ENCODE measurements at regions not wholly inside any gene's neighbourhood (a gene's known extent, or its start where the extent isn't known, plus 50 kb on each side); places are given as distances from the start of the nearest gene placed in this dataset.

DNA sequence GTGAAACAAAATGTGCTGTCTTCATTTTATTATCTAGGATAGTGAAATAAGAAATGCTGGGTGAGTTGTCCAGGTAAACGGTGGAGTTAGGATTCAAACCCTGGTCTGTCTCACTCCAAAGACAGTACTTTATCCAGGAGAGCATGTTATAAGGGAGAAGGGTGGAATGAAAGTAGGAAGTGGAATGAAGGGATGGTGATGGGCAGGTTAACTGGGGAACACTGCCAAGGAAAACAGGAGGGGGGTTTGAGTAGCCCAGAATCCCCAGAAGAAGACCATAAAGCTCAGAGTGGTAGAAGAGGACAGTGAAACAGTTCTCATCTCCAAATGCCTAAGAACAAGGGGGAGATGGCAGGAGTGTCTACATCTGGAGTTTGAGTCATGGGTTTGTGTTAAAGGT, 169.0 kb downstream of the BARX2 start:
- H2BK15ac ChIP-seq (ENCODE audit: low read depth, low read length), result no peak overlapping the region
- no peak overlapping the region for H4K8ac ChIP-seq (ENCODE audit: low read depth in 2 of 2, low read length in 2 of 2)
- CTCF ChIA-PET, result no interaction called here
- H3K14ac ChIP-seq (replicated peaks; ENCODE audit: low read depth, low read length), result no peak overlapping the region
- H3K4me2 ChIP-seq (ENCODE audit: low read depth, low read length), result no peak overlapping the region
- ATAC-seq (ENCODE audit: low read depth) (no peak), DNase-seq (no peak)
- no peak overlapping the region for H3K4ac ChIP-seq (ENCODE audit: low read depth, low read length)
- no peak overlapping the region for H2AK9ac ChIP-seq (replicated peaks; ENCODE audit: low read depth, low read length, poor library complexity)
- POLR2A ChIA-PET (ENCODE audit: unreplicated experiment), result no interaction called here
- no peak overlapping the region for H3K56ac ChIP-seq (ENCODE audit: extremely low read depth, insufficient read depth, low read length)
- no peak overlapping the region for H3K27ac ChIP-seq (ENCODE audit: insufficient read depth, low read length)
- no peak overlapping the region for H4K5ac ChIP-seq (ENCODE audit: low read depth, low read length)
- H3K36me3 ChIP-seq (ENCODE audit: control insufficient read depth, insufficient read depth, low read length), result no peaks in the 10 kb centered on the region
- H3K23ac ChIP-seq (ENCODE audit: low read depth, low read length), result no peak overlapping the region
- no peak overlapping the region for H2BK5ac ChIP-seq (ENCODE audit: low read depth, low read length, poor library complexity, severe bottlenecking)
- no peak overlapping the region for H2AFZ ChIP-seq (replicated peaks; ENCODE audit: low read length, poor library complexity)
- BruUV-seq (replicated peaks), result no TSS peak
- no peaks in the 10 kb centered on the region for H3K79me1 ChIP-seq (ENCODE audit: low read depth in 1 of 2, low read length in 2 of 2)
- H2BK20ac ChIP-seq (ENCODE audit: low read depth, low read length), result no peak overlapping the region
- H4K20me1 ChIP-seq (ENCODE audit: insufficient read depth, low read length), result no peaks in the 10 kb centered on the region
- H3K9ac ChIP-seq (ENCODE audit: low read depth, low read length), result no peak overlapping the region
- no peak overlapping the region for H3K18ac ChIP-seq (ENCODE audit: low read depth, low read length)
- H3K4me1 ChIP-seq (ENCODE audit: control insufficient read depth, insufficient read depth, low read length), result no peaks in the 10 kb centered on the region
- no peak overlapping the region for H2BK120ac ChIP-seq (ENCODE audit: low read depth, low read length)
- no peaks in the 10 kb centered on the region for H3K27me3 ChIP-seq (ENCODE audit: control insufficient read depth, insufficient read depth, low read length)
- H3K4me3 ChIP-seq (ENCODE audit: insufficient read depth, low read depth, low read length), result no peak overlapping the region
- no peak overlapping the region for H4K91ac ChIP-seq (ENCODE audit: insufficient read depth, low read depth, low read length)
- no peaks in the 10 kb centered on the region for H3K9me1 ChIP-seq (ENCODE audit: insufficient read depth, low read length)
- dilution Hi-C loops (cut with HindIII; ENCODE audit: low sequenced_read_pairs, unreplicated experiment) (no loop called here), intact Hi-C loops (cut with micrococcal nuclease) (no loop called here), in situ Hi-C loops (cut with MboI; ENCODE audit: low sequenced_read_pairs) (no loop called here)
- peaks cover 4% of the 10 kb centered on the region; the same call in 1 of the 2 replicates for H3K9me3 ChIP-seq (ENCODE audit: control insufficient read depth, insufficient read depth, low read length)
- H2AK5ac ChIP-seq (ENCODE audit: low read depth, low read length), result no peak overlapping the region
- TF ChIP-seq MXI1 (IDR thresholded peaks at IDR 0.05; ENCODE audit: borderline replicate concordance, low read depth, low read length) (no peak), FOS (IDR thresholded peaks at IDR 0.05; ENCODE audit: low read depth, low read length) (no peak), POLR2A (IDR thresholded peaks at IDR 0.05; ENCODE audit: low read depth, low read length) (no peak), ELK1 (IDR thresholded peaks at IDR 0.05; ENCODE audit: borderline replicate concordance, low read depth, low read length) (no peak), RAD21 (IDR thresholded peaks at IDR 0.05; ENCODE audit: low read length) (no peak), BHLHE40 (IDR thresholded peaks at IDR 0.05; ENCODE audit: low read depth, low read length) (no peak), RCOR1 (IDR thresholded peaks at IDR 0.05; ENCODE audit: insufficient replicate concordance, low read length) (no peak), CEBPB (IDR thresholded peaks at IDR 0.05; ENCODE audit: low read depth, low read length) (no peak), NFE2L2 (IDR thresholded peaks at IDR 0.05; ENCODE audit: low read depth, low read length) (no peak), MAZ (IDR thresholded peaks at IDR 0.05; ENCODE audit: borderline replicate concordance, low read depth, low read length) (no peak), CHD1 (IDR thresholded peaks at IDR 0.05; ENCODE audit: low read depth, low read length) (no peak), SMC3 (IDR thresholded peaks at IDR 0.05; ENCODE audit: low read depth, low read length) (no peak), MAFK (IDR thresholded peaks at IDR 0.05; ENCODE audit: low read depth, low read length) (no peak)
- TF ChIP-seq, protein P1, sequence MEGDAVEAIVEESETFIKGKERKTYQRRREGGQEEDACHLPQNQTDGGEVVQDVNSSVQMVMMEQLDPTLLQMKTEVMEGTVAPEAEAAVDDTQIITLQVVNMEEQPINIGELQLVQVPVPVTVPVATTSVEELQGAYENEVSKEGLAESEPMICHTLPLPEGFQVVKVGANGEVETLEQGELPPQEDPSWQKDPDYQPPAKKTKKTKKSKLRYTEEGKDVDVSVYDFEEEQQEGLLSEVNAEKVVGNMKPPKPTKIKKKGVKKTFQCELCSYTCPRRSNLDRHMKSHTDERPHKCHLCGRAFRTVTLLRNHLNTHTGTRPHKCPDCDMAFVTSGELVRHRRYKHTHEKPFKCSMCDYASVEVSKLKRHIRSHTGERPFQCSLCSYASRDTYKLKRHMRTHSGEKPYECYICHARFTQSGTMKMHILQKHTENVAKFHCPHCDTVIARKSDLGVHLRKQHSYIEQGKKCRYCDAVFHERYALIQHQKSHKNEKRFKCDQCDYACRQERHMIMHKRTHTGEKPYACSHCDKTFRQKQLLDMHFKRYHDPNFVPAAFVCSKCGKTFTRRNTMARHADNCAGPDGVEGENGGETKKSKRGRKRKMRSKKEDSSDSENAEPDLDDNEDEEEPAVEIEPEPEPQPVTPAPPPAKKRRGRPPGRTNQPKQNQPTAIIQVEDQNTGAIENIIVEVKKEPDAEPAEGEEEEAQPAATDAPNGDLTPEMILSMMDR (conservative IDR thresholded peaks at IDR 0.05; ENCODE audit: low read depth, low read length), result no peak
- TF ChIP-seq, protein P2, sequence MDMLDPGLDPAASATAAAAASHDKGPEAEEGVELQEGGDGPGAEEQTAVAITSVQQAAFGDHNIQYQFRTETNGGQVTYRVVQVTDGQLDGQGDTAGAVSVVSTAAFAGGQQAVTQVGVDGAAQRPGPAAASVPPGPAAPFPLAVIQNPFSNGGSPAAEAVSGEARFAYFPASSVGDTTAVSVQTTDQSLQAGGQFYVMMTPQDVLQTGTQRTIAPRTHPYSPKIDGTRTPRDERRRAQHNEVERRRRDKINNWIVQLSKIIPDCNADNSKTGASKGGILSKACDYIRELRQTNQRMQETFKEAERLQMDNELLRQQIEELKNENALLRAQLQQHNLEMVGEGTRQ (IDR thresholded peaks at IDR 0.05; ENCODE audit: low read depth, low read length), result no peak
- no CpG with 5 or more reads among the region's 1 CpG for WGBS, 2 experiments (ENCODE audit: extremely low coverage in 2 of 2, insufficient read length in 1 of 2)

Measured in IMR-90 (cell line).